ENCODE measurements at regions not wholly inside any gene's neighbourhood (a gene's known extent, or its start where the extent isn't known, plus 50 kb on each side); places are given as distances from the start of the nearest gene placed in this dataset.

GRCh38 chr22:49688516-49689254 lies 139.0 kb downstream of the BRD1 start:
- TF ChIP-seq CTCF (IDR thresholded peaks at IDR 0.05) (no peak), POLR2A (IDR thresholded peaks at IDR 0.05) (no peak)

All from tibial nerve (tissue), 3 donors.